ENCODE measurements at regions not wholly inside any gene's neighbourhood (a gene's known extent, or its start where the extent isn't known, plus 50 kb on each side); places are given as distances from the start of the nearest gene placed in this dataset.

DNA sequence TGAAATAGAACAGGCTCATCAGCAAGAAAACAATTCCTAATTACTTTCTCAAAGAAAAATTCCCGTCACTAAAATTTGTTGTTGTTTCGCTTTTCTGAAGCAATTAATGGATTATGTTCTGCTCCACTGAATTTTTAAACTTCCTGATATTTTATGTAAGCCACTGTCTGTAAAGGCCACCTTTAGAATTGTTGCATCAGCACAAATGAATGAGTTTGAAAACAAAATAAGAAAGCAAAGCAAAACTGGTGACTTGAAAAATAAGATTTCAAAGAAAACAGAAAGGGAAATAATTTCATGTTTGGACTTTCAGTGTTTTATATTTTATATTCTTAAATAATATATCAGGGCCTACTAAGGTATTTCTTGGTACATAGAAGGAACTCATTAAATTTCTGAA is 636.3 kb upstream of the TYRP1 start:
- TF ChIP-seq, protein P1, sequence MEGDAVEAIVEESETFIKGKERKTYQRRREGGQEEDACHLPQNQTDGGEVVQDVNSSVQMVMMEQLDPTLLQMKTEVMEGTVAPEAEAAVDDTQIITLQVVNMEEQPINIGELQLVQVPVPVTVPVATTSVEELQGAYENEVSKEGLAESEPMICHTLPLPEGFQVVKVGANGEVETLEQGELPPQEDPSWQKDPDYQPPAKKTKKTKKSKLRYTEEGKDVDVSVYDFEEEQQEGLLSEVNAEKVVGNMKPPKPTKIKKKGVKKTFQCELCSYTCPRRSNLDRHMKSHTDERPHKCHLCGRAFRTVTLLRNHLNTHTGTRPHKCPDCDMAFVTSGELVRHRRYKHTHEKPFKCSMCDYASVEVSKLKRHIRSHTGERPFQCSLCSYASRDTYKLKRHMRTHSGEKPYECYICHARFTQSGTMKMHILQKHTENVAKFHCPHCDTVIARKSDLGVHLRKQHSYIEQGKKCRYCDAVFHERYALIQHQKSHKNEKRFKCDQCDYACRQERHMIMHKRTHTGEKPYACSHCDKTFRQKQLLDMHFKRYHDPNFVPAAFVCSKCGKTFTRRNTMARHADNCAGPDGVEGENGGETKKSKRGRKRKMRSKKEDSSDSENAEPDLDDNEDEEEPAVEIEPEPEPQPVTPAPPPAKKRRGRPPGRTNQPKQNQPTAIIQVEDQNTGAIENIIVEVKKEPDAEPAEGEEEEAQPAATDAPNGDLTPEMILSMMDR (conservative IDR thresholded peaks at IDR 0.05; ENCODE audit: low read length) = no peak
- no peak for TF ChIP-seq EZH2phosphoT487 (IDR thresholded peaks at IDR 0.05; ENCODE audit: borderline replicate concordance, low read depth, low read length)

Measured in OCI-LY7 (cell line).